ENCODE measurements at regions not wholly inside any gene's neighbourhood (a gene's known extent, or its start where the extent isn't known, plus 50 kb on each side); places are given as distances from the start of the nearest gene placed in this dataset.
"Not testable (repeated sequence)": the region's sequence is repeated elsewhere in the genome, so short reads cannot be mapped to it uniquely, and the experiment has no call there.

DNA sequence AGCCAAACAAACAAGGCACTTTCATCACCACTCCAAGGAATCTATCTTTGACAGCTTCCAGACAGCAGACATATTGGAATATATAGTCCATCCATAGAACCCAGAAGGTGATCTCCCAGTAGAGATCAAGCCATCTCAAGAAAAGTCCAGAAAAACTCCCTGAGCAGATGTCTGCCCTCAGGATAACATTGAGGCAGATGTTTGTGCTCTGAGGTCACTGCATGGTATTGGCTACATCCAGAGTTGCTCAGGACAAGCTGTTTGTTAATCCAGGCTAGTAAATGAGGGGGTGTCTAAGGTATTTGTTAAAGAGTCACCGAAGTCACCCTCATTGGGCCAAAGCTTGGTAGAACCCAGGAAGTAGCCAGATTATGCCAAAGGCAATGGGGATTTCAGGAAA lies 556.3 kb upstream of the KLF4 start:
- H3K4me3 ChIP-seq (ENCODE audit: low read length in 3 of 3): no peak overlapping the region
- peaks cover 0 to 8% (median 0%) of the 10 kb centered on the region in 3 donors for H3K4me1 ChIP-seq (ENCODE audit: control insufficient read depth in 3 of 3, insufficient read depth in 3 of 3, low read length in 3 of 3)
- no peak overlapping the region for H3K9ac ChIP-seq (ENCODE audit: low read depth in 1 of 3, low read length in 3 of 3)
- peaks cover 0 to 3% (median 0%) of the 10 kb centered on the region in 3 donors for H3K9me3 ChIP-seq (ENCODE audit: control insufficient read depth in 3 of 3, low read length in 3 of 3)
- no peak overlapping the region for H3K27ac ChIP-seq (ENCODE audit: low read depth, low read length)
- H3K27me3 ChIP-seq (ENCODE audit: control insufficient read depth in 3 of 3, insufficient read depth in 3 of 3, low read length in 3 of 3): no peaks in the 10 kb centered on the region
- no peaks in the 10 kb centered on the region for H3K36me3 ChIP-seq (ENCODE audit: control insufficient read depth in 3 of 3, insufficient read depth in 3 of 3, low read length in 3 of 3)

DNA sequence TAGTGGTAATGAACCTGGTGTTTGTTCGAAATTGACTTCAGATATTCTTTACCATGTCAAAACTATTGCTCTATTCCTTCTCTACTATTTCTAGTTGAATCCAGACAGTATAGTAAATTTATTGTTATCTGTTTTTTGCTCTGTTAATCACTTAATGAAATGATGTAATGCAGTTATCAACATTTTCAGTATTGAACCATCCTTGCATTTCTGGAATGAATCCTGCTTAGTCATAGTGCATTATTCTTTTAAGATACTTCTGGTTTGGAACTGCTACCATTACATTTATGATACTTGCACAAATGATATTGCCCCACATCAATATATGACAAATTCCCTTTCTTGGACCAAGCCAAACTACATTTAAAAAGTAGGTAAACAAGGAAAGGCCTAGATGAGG lies 554.0 kb upstream of the KLF4 start:
- H3K27ac ChIP-seq (ENCODE audit: low read depth, low read length): no peak overlapping the region
- no peak overlapping the region for H3K9ac ChIP-seq (ENCODE audit: low read depth in 1 of 3, low read length in 3 of 3)
- peaks cover 0 to 4% (median 0%) of the 10 kb centered on the region in 3 donors for H3K4me1 ChIP-seq (ENCODE audit: control insufficient read depth in 3 of 3, insufficient read depth in 3 of 3, low read length in 3 of 3)

DNA sequence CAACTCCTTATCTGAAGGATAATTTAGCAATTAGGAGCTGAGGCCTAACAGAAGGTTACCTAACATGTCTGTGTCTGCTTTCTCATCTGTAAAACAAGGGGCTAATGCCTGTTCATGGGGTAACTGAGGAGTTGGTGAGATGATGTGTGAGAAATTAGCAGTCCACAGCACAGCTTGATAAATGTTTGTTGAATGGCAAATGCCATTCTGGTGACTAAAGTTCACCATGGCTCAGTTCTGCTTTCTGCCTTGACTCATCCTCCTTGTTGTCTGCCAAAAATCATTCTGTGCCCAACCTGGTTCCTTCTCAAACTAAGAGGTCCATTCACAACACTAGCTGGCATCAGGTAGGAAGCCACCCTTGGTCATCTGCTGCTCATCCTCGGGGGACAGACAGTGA lies 552.0 kb upstream of the KLF4 start:
- H3K4me3 ChIP-seq (ENCODE audit: low read length in 3 of 3): no peak overlapping the region
- H3K4me1 ChIP-seq (ENCODE audit: control insufficient read depth in 3 of 3, insufficient read depth in 3 of 3, low read length in 3 of 3): peaks cover 0 to 4% (median 0%) of the 10 kb centered on the region in 3 donors
- H3K9me3 ChIP-seq (ENCODE audit: control insufficient read depth in 3 of 3, low read length in 3 of 3): peaks cover 0 to 3% (median 0%) of the 10 kb centered on the region in 3 donors
- H3K36me3 ChIP-seq (ENCODE audit: control insufficient read depth in 3 of 3, insufficient read depth in 3 of 3, low read length in 3 of 3): no peaks in the 10 kb centered on the region
- H3K9ac ChIP-seq (ENCODE audit: low read depth in 1 of 3, low read length in 3 of 3): no peak overlapping the region
- H3K27me3 ChIP-seq (ENCODE audit: control insufficient read depth in 3 of 3, insufficient read depth in 3 of 3, low read length in 3 of 3): no peaks in the 10 kb centered on the region
- no peak overlapping the region for H3K27ac ChIP-seq (ENCODE audit: low read depth, low read length)

More for the DNA sequence above, 554.0 kb upstream of the KLF4 start:
- Histone ChIP-seq H3K27me3 (ENCODE audit: control insufficient read depth in 3 of 3, insufficient read depth in 3 of 3, low read length in 3 of 3) (no peaks in the 10 kb centered on the region), H3K4me3 (ENCODE audit: low read length in 3 of 3) (no peak overlapping the region), H3K36me3 (ENCODE audit: control insufficient read depth in 3 of 3, insufficient read depth in 3 of 3, low read length in 3 of 3) (no peaks in the 10 kb centered on the region), H3K9me3 (ENCODE audit: control insufficient read depth in 3 of 3, low read length in 3 of 3) (peaks cover 0 to 3% (median 0%) of the 10 kb centered on the region in 3 donors)

DNA sequence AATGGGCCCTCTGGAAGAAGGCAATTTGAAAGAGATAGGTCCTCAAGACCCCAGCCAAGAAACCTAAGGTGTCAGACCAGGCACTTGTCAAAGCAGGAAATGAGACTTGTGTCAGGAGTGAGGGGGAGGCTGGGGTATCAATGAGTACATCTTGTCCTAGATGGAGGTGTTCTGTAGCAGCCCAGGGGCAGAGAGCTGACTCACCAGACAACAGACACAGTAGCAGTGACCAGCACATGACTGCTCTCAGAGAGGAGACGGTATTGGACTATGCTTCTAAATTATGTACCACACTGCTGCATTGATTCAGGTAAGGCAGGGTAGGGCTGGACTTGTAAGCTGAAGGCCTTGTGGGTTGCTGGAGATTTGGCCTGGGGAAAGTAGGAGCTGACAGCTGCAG lies 551.2 kb upstream of the KLF4 start:
- Histone ChIP-seq H3K9me3 (ENCODE audit: control insufficient read depth in 3 of 3, low read length in 3 of 3) (peaks cover 0 to 3% (median 0%) of the 10 kb centered on the region in 3 donors), H3K4me3 (ENCODE audit: low read length in 3 of 3) (no peak overlapping the region), H3K27ac (ENCODE audit: low read depth, low read length) (no peak overlapping the region), H3K27me3 (ENCODE audit: control insufficient read depth in 3 of 3, insufficient read depth in 3 of 3, low read length in 3 of 3) (no peaks in the 10 kb centered on the region), H3K36me3 (ENCODE audit: control insufficient read depth in 3 of 3, insufficient read depth in 3 of 3, low read length in 3 of 3) (no peaks in the 10 kb centered on the region), H3K4me1 (ENCODE audit: control insufficient read depth in 3 of 3, insufficient read depth in 3 of 3, low read length in 3 of 3) (peaks cover 0 to 4% (median 0%) of the 10 kb centered on the region in 3 donors), H3K9ac (ENCODE audit: low read depth in 1 of 3, low read length in 3 of 3) (no peak overlapping the region)

DNA sequence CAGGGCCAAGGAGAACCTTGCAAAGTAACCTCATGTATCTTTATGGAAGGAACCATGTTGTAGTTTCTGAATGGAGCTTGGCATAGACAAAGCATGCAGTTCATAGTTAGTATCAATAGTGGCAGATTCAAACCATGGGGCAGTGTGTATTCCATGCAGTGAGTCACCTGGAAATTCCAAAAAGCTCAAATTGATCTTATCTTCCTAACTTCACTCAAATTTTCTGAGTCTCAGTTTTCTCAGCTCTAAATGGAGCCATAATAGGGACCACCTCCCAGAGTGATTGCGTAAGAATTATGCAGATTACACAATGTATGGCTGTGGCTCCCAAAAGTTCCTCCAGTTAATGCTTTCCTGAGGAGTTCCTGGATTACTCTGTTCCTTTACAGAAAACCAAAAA lies 549.9 kb upstream of the KLF4 start:
- peaks cover 0 to 4% (median 0%) of the 10 kb centered on the region in 3 donors for H3K4me1 ChIP-seq (ENCODE audit: control insufficient read depth in 3 of 3, insufficient read depth in 3 of 3, low read length in 3 of 3)
- no peaks in the 10 kb centered on the region for H3K27me3 ChIP-seq (ENCODE audit: control insufficient read depth in 3 of 3, insufficient read depth in 3 of 3, low read length in 3 of 3)
- no peak overlapping the region for H3K4me3 ChIP-seq (ENCODE audit: low read length in 3 of 3)
- H3K27ac ChIP-seq (ENCODE audit: low read depth, low read length): no peak overlapping the region
- H3K9ac ChIP-seq (ENCODE audit: low read depth in 1 of 3, low read length in 3 of 3): no peak overlapping the region
- peaks cover 0 to 3% (median 0%) of the 10 kb centered on the region in 3 donors for H3K9me3 ChIP-seq (ENCODE audit: control insufficient read depth in 3 of 3, low read length in 3 of 3)
- H3K36me3 ChIP-seq (ENCODE audit: control insufficient read depth in 3 of 3, insufficient read depth in 3 of 3, low read length in 3 of 3): no peaks in the 10 kb centered on the region

DNA sequence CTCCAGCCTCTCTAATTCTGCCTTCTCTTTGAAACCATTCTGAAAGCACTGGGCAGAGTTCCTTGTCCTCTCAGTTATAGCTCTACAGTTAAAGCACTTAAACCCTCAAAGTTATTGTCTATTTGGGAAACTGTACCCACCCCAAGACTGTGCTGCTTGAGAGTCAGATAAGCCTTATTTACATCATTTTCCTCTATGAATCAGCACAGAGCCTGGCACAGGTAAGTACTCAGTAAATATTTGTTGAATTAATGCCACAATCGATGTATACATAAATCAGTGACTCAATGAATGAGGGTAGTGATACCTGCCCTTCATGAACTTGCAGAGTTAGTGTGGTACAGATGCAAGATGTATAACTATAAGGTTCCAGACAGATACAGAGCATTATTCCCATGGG lies 549.4 kb upstream of the KLF4 start:
- Histone ChIP-seq H3K9ac (ENCODE audit: low read depth in 1 of 3, low read length in 3 of 3) (no peak overlapping the region), H3K36me3 (ENCODE audit: control insufficient read depth in 3 of 3, insufficient read depth in 3 of 3, low read length in 3 of 3) (no peaks in the 10 kb centered on the region), H3K27me3 (ENCODE audit: control insufficient read depth in 3 of 3, insufficient read depth in 3 of 3, low read length in 3 of 3) (no peaks in the 10 kb centered on the region), H3K27ac (ENCODE audit: low read depth, low read length) (no peak overlapping the region), H3K4me3 (ENCODE audit: low read length in 3 of 3) (no peak overlapping the region), H3K9me3 (ENCODE audit: control insufficient read depth in 3 of 3, low read length in 3 of 3) (peaks cover 0 to 3% (median 0%) of the 10 kb centered on the region in 3 donors), H3K4me1 (ENCODE audit: control insufficient read depth in 3 of 3, insufficient read depth in 3 of 3, low read length in 3 of 3) (peaks cover 0 to 4% (median 0%) of the 10 kb centered on the region in 3 donors)

DNA sequence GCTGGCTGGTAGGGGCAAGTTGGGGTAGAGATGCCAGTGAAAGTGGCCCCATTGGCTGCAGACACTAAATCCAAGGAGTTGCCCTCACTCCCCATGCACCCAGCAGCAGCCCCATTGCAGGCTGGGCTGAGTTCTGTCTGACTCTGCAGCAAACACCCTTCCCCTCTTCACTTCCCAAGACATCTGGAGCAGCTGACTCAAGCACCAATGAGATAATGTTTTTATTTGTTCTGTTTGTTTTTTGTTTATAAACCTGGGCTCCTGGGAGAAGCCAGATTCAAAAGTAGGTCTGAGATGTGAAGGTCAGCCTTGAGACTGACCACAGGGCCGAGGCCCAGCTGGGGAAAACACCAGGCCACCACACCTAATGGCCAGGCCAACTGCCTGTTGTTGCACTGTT lies 545.9 kb upstream of the KLF4 start:
- Histone ChIP-seq H3K4me3 (ENCODE audit: low read length in 3 of 3) (no peak overlapping the region), H3K4me1 (ENCODE audit: control insufficient read depth in 3 of 3, insufficient read depth in 3 of 3, low read length in 3 of 3) (no peaks in the 10 kb centered on the region), H3K27ac (ENCODE audit: low read depth, low read length) (no peak overlapping the region), H3K27me3 (ENCODE audit: control insufficient read depth in 3 of 3, insufficient read depth in 3 of 3, low read length in 3 of 3) (no peaks in the 10 kb centered on the region), H3K9ac (ENCODE audit: low read depth in 1 of 3, low read length in 3 of 3) (no peak overlapping the region), H3K36me3 (ENCODE audit: control insufficient read depth in 3 of 3, insufficient read depth in 3 of 3, low read length in 3 of 3) (no peaks in the 10 kb centered on the region), H3K9me3 (ENCODE audit: control insufficient read depth in 3 of 3, low read length in 3 of 3) (no peaks in the 10 kb centered on the region)

DNA sequence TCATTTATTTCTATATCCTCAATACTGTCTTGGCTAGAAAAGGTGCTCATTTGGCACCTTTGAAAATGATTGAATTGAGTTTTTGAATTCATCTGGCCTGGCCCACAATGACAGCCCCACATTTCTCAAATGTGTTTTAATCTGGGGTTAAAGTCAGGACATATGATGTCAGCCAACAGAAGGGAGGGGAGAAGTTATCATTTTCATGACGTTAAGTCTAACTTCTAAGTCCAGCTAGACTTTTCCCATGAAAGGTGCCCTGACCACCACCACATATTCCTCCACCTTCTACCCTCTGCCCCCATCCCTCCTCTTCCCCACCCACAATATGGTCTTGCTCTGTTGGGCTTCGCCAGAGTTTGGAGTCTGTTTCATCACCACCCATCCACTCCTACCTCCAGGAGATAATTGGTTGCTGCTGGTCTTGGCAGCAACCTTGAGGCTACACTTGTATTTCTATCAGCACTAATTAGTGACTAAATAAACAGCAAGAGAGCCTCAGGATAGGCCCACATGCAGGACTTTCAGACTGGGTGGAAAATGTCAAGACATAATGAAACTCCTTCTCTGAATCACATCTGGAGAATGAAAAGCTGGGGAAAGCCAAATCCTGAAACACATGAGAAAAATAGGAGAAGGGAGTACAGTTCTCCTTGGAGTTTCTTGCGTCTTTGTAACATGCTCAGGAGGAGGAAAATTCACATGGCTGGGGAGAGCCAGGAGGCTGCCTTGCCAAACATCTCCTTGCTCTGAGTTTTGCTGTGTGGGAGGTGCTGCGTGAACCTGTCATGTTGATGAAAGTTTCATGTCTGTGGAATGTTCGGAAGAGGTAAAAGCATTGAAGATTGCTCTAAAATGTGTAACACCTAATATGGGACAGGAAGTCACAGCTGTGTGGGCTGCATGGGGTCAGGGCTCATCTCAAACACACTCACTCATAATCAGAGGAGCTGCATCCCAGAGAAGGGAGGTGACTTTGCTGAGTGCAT lies 544.7 kb upstream of the KLF4 start:
- Histone ChIP-seq H3K9ac (ENCODE audit: low read depth in 1 of 3, low read length in 3 of 3) (no peak overlapping the region), H3K4me1 (ENCODE audit: control insufficient read depth in 3 of 3, insufficient read depth in 3 of 3, low read length in 3 of 3) (no peaks in the 10 kb centered on the region), H3K36me3 (ENCODE audit: control insufficient read depth in 3 of 3, insufficient read depth in 3 of 3, low read length in 3 of 3) (no peaks in the 10 kb centered on the region), H3K4me3 (ENCODE audit: low read length in 3 of 3) (no peak overlapping the region), H3K27ac (ENCODE audit: low read depth, low read length) (no peak overlapping the region), H3K9me3 (ENCODE audit: control insufficient read depth in 3 of 3, low read length in 3 of 3) (no peaks in the 10 kb centered on the region), H3K27me3 (ENCODE audit: control insufficient read depth in 3 of 3, insufficient read depth in 3 of 3, low read length in 3 of 3) (no peaks in the 10 kb centered on the region)

DNA sequence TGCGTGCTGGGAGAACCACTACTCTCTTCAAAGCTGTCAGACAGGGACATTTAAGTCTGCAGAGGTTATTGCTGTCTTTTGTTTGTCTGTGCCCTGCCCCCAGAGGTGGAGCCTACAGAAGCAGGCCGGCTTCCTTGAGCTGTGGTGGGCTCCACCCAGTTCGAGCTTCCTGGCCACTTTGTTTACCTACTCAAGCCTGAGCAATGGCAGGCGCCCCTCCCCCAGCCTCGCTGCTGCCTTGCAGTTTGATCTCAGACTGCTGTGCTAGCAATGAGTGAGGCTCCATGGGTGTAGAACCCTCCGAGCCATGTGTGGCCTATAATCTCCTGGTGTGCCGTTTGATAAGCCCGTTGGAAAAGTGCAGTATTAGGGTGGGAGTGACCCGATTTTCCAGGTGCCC lies 542.5 kb upstream of the KLF4 start:
- H3K27me3 ChIP-seq (ENCODE audit: control insufficient read depth in 3 of 3, insufficient read depth in 3 of 3, low read length in 3 of 3); H3K27ac ChIP-seq (ENCODE audit: low read depth, low read length); H3K4me1 ChIP-seq (ENCODE audit: control insufficient read depth in 3 of 3, insufficient read depth in 3 of 3, low read length in 3 of 3); H3K9ac ChIP-seq (ENCODE audit: low read depth in 1 of 3, low read length in 3 of 3); H3K4me3 ChIP-seq (ENCODE audit: low read length in 3 of 3); H3K9me3 ChIP-seq (ENCODE audit: control insufficient read depth in 3 of 3, low read length in 3 of 3); H3K36me3 ChIP-seq (ENCODE audit: control insufficient read depth in 3 of 3, insufficient read depth in 3 of 3, low read length in 3 of 3): not testable (repeated sequence)

DNA sequence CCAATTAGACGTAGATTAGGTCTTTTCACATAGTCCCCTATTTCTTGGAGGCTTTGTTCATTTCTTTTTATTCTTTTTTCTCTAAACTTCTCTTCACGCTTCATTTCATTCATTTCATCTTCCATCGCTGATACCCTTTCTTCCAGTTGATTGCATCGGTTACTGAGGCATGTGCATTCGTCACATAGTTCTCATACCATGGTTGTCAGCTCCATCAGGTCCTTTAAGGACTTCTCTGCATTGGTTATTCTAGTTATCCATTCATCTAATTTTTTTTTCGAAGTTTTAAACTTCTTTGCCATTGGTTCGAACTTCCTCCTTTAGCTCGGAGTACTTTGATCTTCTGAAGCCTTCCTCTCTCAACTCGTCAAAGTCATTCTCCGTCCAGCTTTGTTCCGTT lies 541.7 kb upstream of the KLF4 start:
- not testable (repeated sequence) for H3K4me1 ChIP-seq (ENCODE audit: control insufficient read depth in 3 of 3, insufficient read depth in 3 of 3, low read length in 3 of 3); H3K9ac ChIP-seq (ENCODE audit: low read depth in 1 of 3, low read length in 3 of 3); H3K4me3 ChIP-seq (ENCODE audit: low read length in 3 of 3); H3K27ac ChIP-seq (ENCODE audit: low read depth, low read length); H3K27me3 ChIP-seq (ENCODE audit: control insufficient read depth in 3 of 3, insufficient read depth in 3 of 3, low read length in 3 of 3); H3K9me3 ChIP-seq (ENCODE audit: control insufficient read depth in 3 of 3, low read length in 3 of 3); H3K36me3 ChIP-seq (ENCODE audit: control insufficient read depth in 3 of 3, insufficient read depth in 3 of 3, low read length in 3 of 3)
